H1 (cell line): ENCODE measurements at regions not wholly inside any gene's neighbourhood (a gene's known extent, or its start where the extent isn't known, plus 50 kb on each side); places are given as distances from the start of the nearest gene placed in this dataset.

Experiments used
- CTCF ChIA-PET: fragments of 300-600 bp; sonication (Branson Sonifier 250); formaldehyde crosslinking; loops from one replicate; lab custom pipeline; 2021; ENCODE audit not compliant: partially characterized antibody; lab: Charles Lee
- POLR2A ChIA-PET: fragments of 300-600 bp; sonication (Branson Sonifier 250); formaldehyde crosslinking; loops from one replicate; lab custom pipeline; 2021; ENCODE audit warnings: inconsistent platforms; ENCODE audit not compliant: partially characterized antibody; lab: Charles Lee
- DNase-seq, 2 experiments: peaks; one replicate each; pipeline versions ENCODE4 v3.0.0 to v3.0.0-alpha.2; 2010 to 2022; ENCODE audit warnings: low spot score in 2 of 2, low read depth in 1 of 2, mixed read lengths in 1 of 2
- FAIRE-seq: peaks from 2 replicates; lab custom pipeline; 2011; peaks lifted over from hg19 to GRCh38; lab: Jason Lieb, UNC
- H2AFZ ChIP-seq: 2 replicates; pipeline ENCODE4 v1.8.1; 2012; ENCODE audit warnings: low read length, inconsistent platforms
- H2AK5ac ChIP-seq: 2 replicates; pipeline ENCODE4 v1.6.1; 2013; ENCODE audit warnings: low read depth, low read length
- H2BK120ac ChIP-seq: replicated peaks from 2 replicates; pipeline ENCODE3; 2013; ENCODE audit warnings: low read depth, low read length, inconsistent platforms
- H2BK12ac ChIP-seq: 2 replicates; pipeline ENCODE4 v1.6.1; 2013; ENCODE audit warnings: low read depth, low read length
- H2BK15ac ChIP-seq: 2 replicates; pipeline ENCODE4 v1.6.1; 2013; ENCODE audit warnings: low read length
- H2BK20ac ChIP-seq: 2 replicates; pipeline ENCODE4 v1.6.1; 2013; ENCODE audit warnings: low read length
- H2BK5ac ChIP-seq: 2 replicates; pipeline ENCODE4 v1.6.1; 2013; ENCODE audit warnings: low read depth, low read length
- H3K14ac ChIP-seq: 2 replicates; pipeline ENCODE4 v1.6.1; 2013; ENCODE audit warnings: inconsistent platforms; ENCODE audit not compliant: insufficient read length
- H3K18ac ChIP-seq: 2 replicates; pipeline ENCODE4 v1.6.1; 2013; ENCODE audit warnings: low read length; ENCODE audit errors: extremely low read depth
- H3K23ac ChIP-seq: 2 replicates; pipeline ENCODE4 v1.6.1; 2013; ENCODE audit warnings: inconsistent platforms; ENCODE audit not compliant: insufficient read length
- H3K23me2 ChIP-seq: 2 replicates; pipeline ENCODE4 v1.6.1; 2013; ENCODE audit warnings: low read depth, low read length
- H3K27ac ChIP-seq: 2 replicates; pipeline ENCODE4 v1.6.1; 2011; ENCODE audit warnings: low read depth, low read length, inconsistent platforms
- H3K27me3 ChIP-seq, 4 experiments: replicated peaks in 1 of 4; 1 replicate in 1 of 4; 2 replicates in 3 of 4; pipeline versions ENCODE4 v1.6.1 to v1.8.1; 2011 to 2013; ENCODE audit warnings: low read length in 3 of 4, mild to moderate bottlenecking in 3 of 4, inconsistent platforms in 2 of 4, mixed read lengths in 2 of 4, moderate library complexity in 1 of 4; ENCODE audit not compliant: control insufficient read depth in 3 of 4, insufficient read depth in 3 of 4; ENCODE audit errors: extremely low read depth in 1 of 4
- H3K36me3 ChIP-seq, 4 experiments: 2 replicates each; pipeline versions ENCODE4 v1.6.1 to v1.8.1; 2011 to 2013; ENCODE audit warnings: mild to moderate bottlenecking in 4 of 4, low read length in 3 of 4, moderate library complexity in 2 of 4, control low read depth in 1 of 4, inconsistent platforms in 1 of 4; ENCODE audit not compliant: insufficient read depth in 4 of 4, control insufficient read depth in 2 of 4
- H3K4ac ChIP-seq: replicated peaks from 2 replicates; pipeline ENCODE3; 2013; ENCODE audit warnings: low read length, low read depth, mixed read lengths, inconsistent platforms; ENCODE audit not compliant: insufficient read length
- H3K4me1 ChIP-seq, 4 experiments: replicated peaks in 1 of 4; 1 replicate in 1 of 4; 2 replicates in 3 of 4; pipeline versions ENCODE4 v1.6.1 to v1.8.1; 2011 to 2013; ENCODE audit warnings: low read length in 3 of 4, inconsistent platforms in 2 of 4, mixed read lengths in 1 of 4; ENCODE audit not compliant: insufficient read depth in 4 of 4, control insufficient read depth in 3 of 4
- H3K4me2 ChIP-seq, 2 experiments: 2 replicates each; pipeline versions ENCODE4 v1.6.1 to v1.8.1; 2011 to 2013; ENCODE audit warnings: low read depth in 2 of 2, low read length in 2 of 2, control low read depth in 1 of 2, inconsistent platforms in 1 of 2, mild to moderate bottlenecking in 1 of 2; ENCODE audit not compliant: insufficient read depth in 1 of 2
- H3K4me3 ChIP-seq, 4 experiments: fragments of 200-600, 300-600 bp in 1 of 4; sonication (generic), shearing (Covaris generic), sonication (Bioruptor Twin) in 1 of 4; 2 replicates each; pipeline versions ENCODE4 v1.5.1 to v1.8.1; 2011 to 2016; ENCODE audit warnings: low read length in 4 of 4, low read depth in 3 of 4, control low read depth in 2 of 4, inconsistent platforms in 2 of 4, mild to moderate bottlenecking in 2 of 4, mixed read lengths in 1 of 4, moderate library complexity in 1 of 4; ENCODE audit not compliant: insufficient read depth in 2 of 4; ENCODE audit errors: extremely low read depth in 1 of 4
- H3K56ac ChIP-seq: replicated peaks from 2 replicates; pipeline ENCODE3; 2013; ENCODE audit warnings: low read depth, mild to moderate bottlenecking, mixed read lengths, low read length, inconsistent platforms; ENCODE audit not compliant: insufficient read length
- H3K79me1 ChIP-seq: 2 replicates; pipeline ENCODE4 v1.6.1; 2013; ENCODE audit warnings: low read depth, low read length, control low read depth
- H3K79me2 ChIP-seq, 2 experiments: 2 replicates each; pipeline versions ENCODE4 v1.6.1 to v1.8.1; 2012 to 2013; ENCODE audit warnings: low read length in 2 of 2, mild to moderate bottlenecking in 2 of 2, inconsistent platforms in 1 of 2; ENCODE audit not compliant: insufficient read depth in 2 of 2, control insufficient read depth in 1 of 2
- H3K9ac ChIP-seq, 4 experiments: replicated peaks in 1 of 4; 1 replicate in 1 of 4; 2 replicates in 3 of 4; pipeline versions ENCODE4 v1.6.1 to v1.8.1; 2011 to 2013; ENCODE audit warnings: low read depth in 3 of 4, low read length in 3 of 4, control low read depth in 2 of 4, mild to moderate bottlenecking in 2 of 4, moderate library complexity in 2 of 4, inconsistent platforms in 1 of 4; ENCODE audit errors: extremely low read depth in 1 of 4
- H3K9me3 ChIP-seq, 2 experiments: 2 replicates each; pipeline versions ENCODE4 v1.6.1 to v1.8.1; 2012 to 2013; ENCODE audit warnings: mild to moderate bottlenecking in 2 of 2, moderate library complexity in 2 of 2, control low read depth in 1 of 2, inconsistent platforms in 1 of 2, low read depth in 1 of 2, low read length in 1 of 2, mixed read lengths in 1 of 2; ENCODE audit not compliant: insufficient read depth in 2 of 2
- H4K20me1 ChIP-seq, 2 experiments: replicated peaks in 1 of 2; 2 replicates each; pipeline versions ENCODE3 to v1.8.1; 2011 to 2013; ENCODE audit warnings: inconsistent platforms in 2 of 2, low read length in 2 of 2, mild to moderate bottlenecking in 1 of 2; ENCODE audit not compliant: insufficient read depth in 2 of 2, control insufficient read depth in 1 of 2
- H4K5ac ChIP-seq: 2 replicates; pipeline ENCODE4 v1.6.1; 2013; ENCODE audit warnings: low read length, low read depth, mixed read lengths, inconsistent platforms; ENCODE audit not compliant: insufficient read length
- H4K8ac ChIP-seq: 2 replicates; pipeline ENCODE4 v1.8.0; 2013; ENCODE audit warnings: mild to moderate bottlenecking, moderate library complexity, low read length, inconsistent platforms; ENCODE audit not compliant: insufficient read depth; ENCODE audit errors: extremely low read depth
- H4K91ac ChIP-seq: replicated peaks from 2 replicates; pipeline ENCODE3; 2013; ENCODE audit warnings: low read length, mixed read lengths, inconsistent platforms; ENCODE audit not compliant: insufficient read length
- CBX8 ChIP-seq: fragments of 300-800, 300-1000 bp; sonication (generic); IDR thresholded peaks from 2 replicates; pipeline ENCODE4 v1.7.1; 2016; ENCODE audit warnings: low read depth, low read length, borderline replicate concordance
- CHD2 ChIP-seq: IDR thresholded peaks from 2 replicates; pipeline ENCODE4 v1.6.1; 2012; ENCODE audit warnings: low read length, improper control_type of control experiment
- CTCF ChIP-seq, 3 experiments: IDR thresholded peaks; 1 replicate in 2 of 3; 2 replicates in 1 of 3; pipeline versions ENCODE4 v1.5.1 to v1.6.1; 2011; ENCODE audit warnings: low read length in 3 of 3, mild to moderate bottlenecking in 3 of 3, inconsistent platforms in 2 of 3, low read depth in 1 of 3, moderate library complexity in 1 of 3; ENCODE audit not compliant: insufficient read depth in 1 of 3; ENCODE audit errors: control extremely low read depth in 1 of 3
- EGR1 ChIP-seq: IDR thresholded peaks from 2 replicates; pipeline ENCODE4 v1.6.1; 2011; ENCODE audit warnings: low read depth, low read length, borderline replicate concordance
- HDAC2 ChIP-seq, 2 experiments: fragments of 300-600 bp in 1 of 2; sonication (generic) in 1 of 2; IDR thresholded peaks; 2 replicates each; pipeline ENCODE4 v1.6.1; 2011 to 2012; ENCODE audit warnings: low read depth in 2 of 2, low read length in 2 of 2, mild to moderate bottlenecking in 2 of 2, moderate library complexity in 2 of 2, borderline replicate concordance in 1 of 2, inconsistent platforms in 1 of 2
- KDM5A ChIP-seq: fragments of 200-600 bp; IDR thresholded peaks from 2 replicates; pipeline ENCODE4 v1.7.1; 2012; ENCODE audit warnings: mild to moderate bottlenecking, low read length, inconsistent platforms, mixed read lengths
- RFX5 ChIP-seq: IDR thresholded peaks from 2 replicates; pipeline ENCODE4 v1.6.1; 2011; ENCODE audit warnings: low read depth, low read length, improper control_type of control experiment, borderline replicate concordance
- SIN3A ChIP-seq, 2 experiments: IDR thresholded peaks in 1 of 2; conservative IDR thresholded peaks in 1 of 2; 2 replicates each; pipeline ENCODE4 v1.6.1; 2011 to 2012; ENCODE audit warnings: low read length in 2 of 2, improper control_type of control experiment in 1 of 2, low read depth in 1 of 2, mild to moderate bottlenecking in 1 of 2
- WGBS, 2 experiments: shearing (Covaris generic) in 1 of 2; methylation state at CpG; one replicate each; pipeline versions ENCODE4 v1.1.6 to v1.1.7; 2013 to 2015; ENCODE audit warnings: low lambda C conversion rate in 2 of 2, mixed read lengths in 2 of 2, inconsistent platforms in 1 of 2, low coverage in 1 of 2, missing lambda C conversion rate in 1 of 2; ENCODE audit not compliant: insufficient replicate concordance in 2 of 2, insufficient coverage in 1 of 2, insufficient read length in 1 of 2; ENCODE audit errors: extremely low coverage in 1 of 2, missing lambda C conversion rate in 1 of 2; 5-methylcytosine and 5-hydroxymethylcytosine counted together

GRCh38 chr5:23996525-23996924 is 489.1 kb downstream of the PRDM9 start:
- CTCF ChIA-PET: interaction anchor here (1.1 to 1.8 kb wide), 2 partner anchors 9 to 17 kb away, joined by 3 to 9 read pairs; no protein-coding TSS in a partner anchor
- no peak for DNase-seq
- FAIRE-seq: no peak

More at GRCh38 chr5:23996525-23996924, 489.1 kb downstream of the PRDM9 start:
- WGBS, 2 experiments: 77% methylated on average over 5 of the region's 5 CpGs; no CpG with 5 or more reads in 1 of the 2 experiments
- TF ChIP-seq RFX5: no peak
- no peak for TF ChIP-seq EGR1
- TF ChIP-seq HDAC2 (IDR thresholded peaks at IDR 0.05; ENCODE audit: borderline replicate concordance in 1 of 2, low read depth in 2 of 2, low read length in 2 of 2): no peak
- no peak for TF ChIP-seq KDM5A
- TF ChIP-seq CHD2: no peak
- no peak for TF ChIP-seq CBX8
- TF ChIP-seq SIN3A (conservative IDR thresholded peaks at IDR 0.05 in 1 of 2, IDR thresholded peaks at IDR 0.05 in 1 of 2; ENCODE audit: low read depth in 1 of 2, low read length in 2 of 2): no peak
- no peak for TF ChIP-seq CTCF (IDR thresholded peaks at IDR 0.05; ENCODE audit: control extremely low read depth in 1 of 3, insufficient read depth in 1 of 3, low read depth in 1 of 3, low read length in 3 of 3)
- TF ChIP-seq, all 59 proteins: peak for 0
- Histone ChIP-seq H3K14ac (no peak overlapping the region), H3K9ac (no peak overlapping the region), H4K20me1 (no peaks in the 10 kb centered on the region), H3K79me1 (no peaks in the 10 kb centered on the region), H2BK5ac (no peak overlapping the region), H4K5ac (no peak overlapping the region), H3K4me3 (no peak overlapping the region), H2AFZ (no peak overlapping the region), H3K23me2 (no peaks in the 10 kb centered on the region), H3K23ac (no peak overlapping the region), H3K4me2 (no peak overlapping the region), H3K18ac (no peak overlapping the region), H3K4ac (no peak overlapping the region), H3K27ac (no peak overlapping the region), H2BK12ac (no peak overlapping the region), H3K56ac (no peak overlapping the region), H4K91ac (no peak overlapping the region), H2BK20ac (no peak overlapping the region), H3K36me3 (no peaks in the 10 kb centered on the region), H3K4me1 (no peaks in the 10 kb centered on the region), H3K27me3 (peaks cover 0 to 1% (median 0%) of the 10 kb centered on the region in 4 experiments; a peak in 1 of 7 replicates), H4K8ac (no peak overlapping the region), H2AK5ac (no peak overlapping the region), H2BK15ac (no peak overlapping the region), H3K9me3 (no peaks in the 10 kb centered on the region), H3K79me2 (no peaks in the 10 kb centered on the region), H2BK120ac (no peak overlapping the region)
- POLR2A ChIA-PET: no interaction called here
